Fibroblast of the aortic adventitia (primary cell): ENCODE measurements at regions not wholly inside any gene's neighbourhood (a gene's known extent, or its start where the extent isn't known, plus 50 kb on each side); places are given as distances from the start of the nearest gene placed in this dataset.

Experiments
- DNase-seq: peaks from one replicate; pipeline ENCODE4 v3.0.0-alpha.2; 2010; ENCODE audit warnings: low read depth
- H3K4me3 ChIP-seq: 2 replicates; pipeline ENCODE4 v1.5.1; 2011; ENCODE audit warnings: low read depth, mild to moderate bottlenecking, control low read depth, low read length, moderate library complexity
- TF ChIP-seq, protein P1 (sequence below): IDR thresholded peaks from 2 replicates; pipeline ENCODE4 v1.5.1; 2011; ENCODE audit warnings: mild to moderate bottlenecking, low read length, control low read depth, inconsistent platforms; ENCODE audit not compliant: insufficient read depth

GRCh38 chr15:29472901-29473445, 203.4 kb upstream of the NSMCE3 start:
- DNase-seq, result no peak
- TF ChIP-seq, protein P1, sequence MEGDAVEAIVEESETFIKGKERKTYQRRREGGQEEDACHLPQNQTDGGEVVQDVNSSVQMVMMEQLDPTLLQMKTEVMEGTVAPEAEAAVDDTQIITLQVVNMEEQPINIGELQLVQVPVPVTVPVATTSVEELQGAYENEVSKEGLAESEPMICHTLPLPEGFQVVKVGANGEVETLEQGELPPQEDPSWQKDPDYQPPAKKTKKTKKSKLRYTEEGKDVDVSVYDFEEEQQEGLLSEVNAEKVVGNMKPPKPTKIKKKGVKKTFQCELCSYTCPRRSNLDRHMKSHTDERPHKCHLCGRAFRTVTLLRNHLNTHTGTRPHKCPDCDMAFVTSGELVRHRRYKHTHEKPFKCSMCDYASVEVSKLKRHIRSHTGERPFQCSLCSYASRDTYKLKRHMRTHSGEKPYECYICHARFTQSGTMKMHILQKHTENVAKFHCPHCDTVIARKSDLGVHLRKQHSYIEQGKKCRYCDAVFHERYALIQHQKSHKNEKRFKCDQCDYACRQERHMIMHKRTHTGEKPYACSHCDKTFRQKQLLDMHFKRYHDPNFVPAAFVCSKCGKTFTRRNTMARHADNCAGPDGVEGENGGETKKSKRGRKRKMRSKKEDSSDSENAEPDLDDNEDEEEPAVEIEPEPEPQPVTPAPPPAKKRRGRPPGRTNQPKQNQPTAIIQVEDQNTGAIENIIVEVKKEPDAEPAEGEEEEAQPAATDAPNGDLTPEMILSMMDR, result no peak
- no peak overlapping the region for H3K4me3 ChIP-seq

GRCh38 chr15:29471757-29472156, 202.1 kb upstream of the NSMCE3 start:
- no peak for DNase-seq
- H3K4me3 ChIP-seq, result no peak overlapping the region
- TF ChIP-seq, protein P1, result no peak

- TF ChIP-seq, protein P1, result no peak
- no peak overlapping the region for H3K4me3 ChIP-seq
- no peak for DNase-seq
These were observed 201.7 kb upstream of the NSMCE3 start for GRCh38 chr15:29471306-29471705.

- DNase-seq, result no peak
- TF ChIP-seq, protein P1, result no peak
- H3K4me3 ChIP-seq, result no peak overlapping the region
These were observed 201.2 kb upstream of the NSMCE3 start for GRCh38 chr15:29470794-29471193.

DNA sequence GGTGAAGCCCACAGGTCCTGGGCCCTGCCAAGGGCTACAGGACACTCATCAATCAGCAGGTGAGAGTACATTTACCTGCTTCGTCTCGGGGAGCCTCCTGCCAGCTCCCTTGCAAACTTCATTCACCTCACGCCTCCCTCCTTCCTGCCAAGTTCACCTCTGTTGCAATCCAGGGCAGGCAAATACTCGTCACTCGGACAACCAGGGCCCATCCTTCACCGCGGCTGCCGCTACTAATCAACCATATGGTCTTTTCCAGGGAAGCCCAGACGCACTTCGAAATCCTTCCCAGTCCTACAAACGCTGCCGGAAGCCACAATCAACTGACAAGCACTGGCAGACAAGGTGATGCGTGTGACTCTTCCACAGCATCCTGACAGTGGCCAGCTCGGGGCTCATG, 200.7 kb upstream of the NSMCE3 start:
- H3K4me3 ChIP-seq, result no peak overlapping the region
- TF ChIP-seq, protein P1, result no peak
- DNase-seq, result no peak

DNA sequence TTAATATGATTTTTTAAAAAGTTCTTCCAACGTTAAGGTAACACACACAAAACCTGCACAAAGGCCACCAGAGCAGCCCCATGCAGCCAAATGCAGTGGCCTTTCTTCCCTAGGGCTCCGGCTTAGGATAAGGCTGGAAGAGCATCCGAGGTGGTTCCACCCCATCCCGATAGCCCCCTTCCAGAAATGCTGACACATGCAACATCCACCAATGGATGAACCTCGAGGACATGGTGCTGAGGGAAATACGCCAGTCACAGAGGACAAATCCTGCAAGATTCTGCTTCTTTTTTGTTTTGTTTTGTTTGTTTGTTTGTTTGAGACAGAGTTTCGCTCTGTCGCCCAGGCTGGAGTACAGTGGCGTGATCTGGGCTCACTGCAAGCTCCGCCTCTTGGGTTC, 199.3 kb upstream of the NSMCE3 start:
- no peak overlapping the region for H3K4me3 ChIP-seq
- no peak for DNase-seq
- TF ChIP-seq, protein P1, result no peak

DNA sequence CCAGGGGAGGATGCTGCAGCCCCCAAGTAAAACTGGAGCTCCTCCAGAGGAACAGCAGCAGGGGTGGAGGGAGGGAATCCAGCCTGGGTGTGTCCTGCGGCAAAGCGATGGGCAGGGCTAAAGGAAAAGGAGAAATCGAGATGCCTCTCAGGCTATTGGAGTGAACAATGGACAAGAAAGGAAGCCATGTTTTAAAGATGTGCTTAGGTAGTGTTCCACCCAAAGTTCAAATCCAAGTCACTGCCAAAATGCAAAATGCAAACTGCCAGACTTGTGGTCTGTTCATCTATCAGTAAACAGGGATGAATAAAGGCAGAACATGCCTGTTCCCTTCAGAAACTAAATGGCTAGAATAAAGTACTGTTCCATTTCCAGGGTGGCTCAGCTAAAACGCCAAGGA, 197.5 kb upstream of the NSMCE3 start:
- no peak overlapping the region for H3K4me3 ChIP-seq
- TF ChIP-seq, protein P1, result no peak
- no peak for DNase-seq
